ENCODE measurements at regions not wholly inside any gene's neighbourhood (a gene's known extent, or its start where the extent isn't known, plus 50 kb on each side); places are given as distances from the start of the nearest gene placed in this dataset.

GRCh38 chr1:102181341-102181740 is 184.6 kb upstream of the OLFM3 start:
- DNase-seq (ENCODE audit: low read depth in 1 of 2, low spot score in 1 of 2) (no peak), ATAC-seq (no peak), FAIRE-seq (no peak)
- Histone ChIP-seq H3K9me3 (no peaks in the 10 kb centered on the region), H3K4me1 (no peaks in the 10 kb centered on the region), H3K4me3 (no peak overlapping the region), H3K27ac (no peak overlapping the region), H3K4me2 (no peak overlapping the region)
- ChIA-PET POLR2A (no interaction called here), CTCF (no interaction called here)
- WGBS (ENCODE audit: missing lambda C conversion rate) = 4% methylated on average over 2 of the region's 2 CpGs
- no peak for TF ChIP-seq TP53 (CRISPR knock-in tag; IDR thresholded peaks at IDR 0.05)
- no peak for TF ChIP-seq RARB (CRISPR knock-in tag; IDR thresholded peaks at IDR 0.05)
- TF ChIP-seq RNF2 (IDR thresholded peaks at IDR 0.05; ENCODE audit: borderline replicate concordance, low read depth) = no peak

- TF ChIP-seq FOSB (CRISPR knock-in tag; IDR thresholded peaks at IDR 0.05) (no peak), MAFK (IDR thresholded peaks at IDR 0.05; ENCODE audit: partially characterized antibody) (peak; percentile 64)
- FAIRE-seq (no peak), ATAC-seq (no peak), DNase-seq (ENCODE audit: low read depth in 1 of 2, low spot score in 1 of 2) (no peak)
- H3K27ac ChIP-seq = no peak overlapping the region
- 2% methylated on average over 2 of the region's 2 CpGs for WGBS (ENCODE audit: missing lambda C conversion rate)
- POLR2A ChIA-PET = no interaction called here
- H3K9me3 ChIP-seq = no peaks in the 10 kb centered on the region
- CTCF ChIA-PET = no interaction called here
- no peaks in the 10 kb centered on the region for H3K4me1 ChIP-seq
- no peak overlapping the region for H3K4me2 ChIP-seq
- no peak overlapping the region for H3K4me3 ChIP-seq
These were observed 181.8 kb upstream of the OLFM3 start for GRCh38 chr1:102178480-102178879.

GRCh38 chr1:102174259-102174863 is 177.6 kb upstream of the OLFM3 start:
- ChIA-PET CTCF (no interaction called here), POLR2A (no interaction called here)
- Histone ChIP-seq H3K9me3 (no peaks in the 10 kb centered on the region), H3K4me3 (no peak overlapping the region), H3K27ac (no peak overlapping the region), H3K4me2 (no peak overlapping the region), H3K4me1 (no peaks in the 10 kb centered on the region)
- 3% methylated on average over 2 of the region's 2 CpGs for WGBS (ENCODE audit: missing lambda C conversion rate)
- DNase-seq (ENCODE audit: low read depth in 1 of 2, low spot score in 1 of 2) = peak in 1 of 2 experiments; percentile 4
- TF ChIP-seq BHLHE40 (IDR thresholded peaks at IDR 0.05; ENCODE audit: low read depth, low read length) (no peak), CHD2 (IDR thresholded peaks at IDR 0.05; ENCODE audit: low read length, partially characterized antibody) (no peak)
- no peak for FAIRE-seq
- no peak for ATAC-seq

- H3K9me3 ChIP-seq = no peaks in the 10 kb centered on the region
- POLR2A ChIA-PET = no interaction called here
- DNase-seq (ENCODE audit: low read depth in 1 of 2, low spot score in 1 of 2) (no peak), ATAC-seq (no peak), FAIRE-seq (no peak)
- 12% methylated on average over 1 of the region's 1 CpG for WGBS (ENCODE audit: missing lambda C conversion rate)
- H3K4me1 ChIP-seq = no peaks in the 10 kb centered on the region
- H3K4me3 ChIP-seq = no peak overlapping the region
- H3K27ac ChIP-seq = no peak overlapping the region
- no peak overlapping the region for H3K4me2 ChIP-seq
- CTCF ChIA-PET = no interaction called here
- TF ChIP-seq HES2 (IDR thresholded peaks at IDR 0.05) (no peak), RAD21 (conservative IDR thresholded peaks at IDR 0.05 in 1 of 2, IDR thresholded peaks at IDR 0.05 in 1 of 2) (no peak), E2F6 (IDR thresholded peaks at IDR 0.05; ENCODE audit: borderline replicate concordance, low read depth) (no peak), KDM1A (IDR thresholded peaks at IDR 0.05; ENCODE audit: low read depth) (no peak), KDM5A (IDR thresholded peaks at IDR 0.05) (no peak), BCL3 (IDR thresholded peaks at IDR 0.05) (no peak), HEYL (CRISPR knock-in tag; IDR thresholded peaks at IDR 0.05) (no peak), MYC (IDR thresholded peaks at IDR 0.05; ENCODE audit: borderline replicate concordance, low read length) (no peak), BHLHE40 (IDR thresholded peaks at IDR 0.05; ENCODE audit: low read depth, low read length) (no peak), TFCP2L1 (CRISPR knock-in tag; IDR thresholded peaks at IDR 0.05) (no peak), ATOH8 (CRISPR knock-in tag; IDR thresholded peaks at IDR 0.05; ENCODE audit: low read depth) (no peak), ZSCAN20 (CRISPR knock-in tag; IDR thresholded peaks at IDR 0.05) (no peak), HOXB13 (CRISPR knock-in tag; IDR thresholded peaks at IDR 0.05; ENCODE audit: low read depth) (no peak), FOSL2 (IDR thresholded peaks at IDR 0.05) (no peak), FOSL2 (CRISPR knock-in tag; IDR thresholded peaks at IDR 0.05) (no peak), NR3C1 (IDR thresholded peaks at IDR 0.05) (no peak), CBX2 (IDR thresholded peaks at IDR 0.05; ENCODE audit: borderline replicate concordance, low read depth) (no peak)
These were observed 175.5 kb upstream of the OLFM3 start for GRCh38 chr1:102172200-102172599.
